ENCODE measurements at regions not wholly inside any gene's neighbourhood (a gene's known extent, or its start where the extent isn't known, plus 50 kb on each side); places are given as distances from the start of the nearest gene placed in this dataset.

- dilution Hi-C loops (cut with MboI; ENCODE audit: extremely low pct_ligation_motif_present, low sequenced_read_pairs), result no loop called here
- TF ChIP-seq MYC (IDR thresholded peaks at IDR 0.05; ENCODE audit: low read depth, low read length) (no peak), FOS (IDR thresholded peaks at IDR 0.05; ENCODE audit: borderline replicate concordance, insufficient read depth, low read length) (no peak), POLR2AphosphoS5 (IDR thresholded peaks at IDR 0.05; ENCODE audit: insufficient read depth, low read depth, low read length) (no peak)
- intact Hi-C loops (cut with micrococcal nuclease), result no loop called here
- Histone ChIP-seq H3K27ac (ENCODE audit: insufficient read depth, low read depth, low read length) (no peak overlapping the region), H3K27me3 (ENCODE audit: control insufficient read depth in 2 of 2, insufficient read depth in 2 of 2, low read length in 2 of 2) (no peaks in the 10 kb centered on the region), H3K9me3 (replicated peaks; ENCODE audit: control insufficient read depth, insufficient read depth, low read length) (peaks cover 9% of the 10 kb centered on the region), H3K36me3 (ENCODE audit: control insufficient read depth in 2 of 2, extremely low read depth in 1 of 2, insufficient read depth in 2 of 2, low read length in 2 of 2) (no peaks in the 10 kb centered on the region), H3K4me2 (ENCODE audit: insufficient read depth, low read length) (no peak overlapping the region), H4K20me1 (replicated peaks; ENCODE audit: control insufficient read depth, extremely low read depth, insufficient read depth, low read length) (no peaks in the 10 kb centered on the region), H3K9ac (replicated peaks; ENCODE audit: extremely low read depth, insufficient read depth, low read length) (no peak overlapping the region), H3K9me1 (replicated peaks; ENCODE audit: control insufficient read depth, extremely low read depth, insufficient read depth, low read length) (no peaks in the 10 kb centered on the region), H2AFZ (ENCODE audit: low read depth, low read length) (no peak overlapping the region), H3K79me2 (ENCODE audit: control insufficient read depth, insufficient read depth, low read length) (no peaks in the 10 kb centered on the region), H3K4me1 (ENCODE audit: control insufficient read depth, extremely low read depth, insufficient read depth, low read length) (no peaks in the 10 kb centered on the region), H3K4me3 (replicated peaks in 1 of 3; ENCODE audit: insufficient read depth in 1 of 3, low read depth in 1 of 3, low read length in 3 of 3) (no peak overlapping the region)
- no TSS peak for BruUV-seq (replicated peaks)
- ChIA-PET POLR2A (no interaction called here), CTCF (no interaction called here)
- FAIRE-seq, result no peak
- no peak for DNase-seq (ENCODE audit: low read depth, low spot score)
These were observed 415.9 kb downstream of the BCL11B start for GRCh38 chr14:98855926-98856715.

- no peaks in the 10 kb centered on the region for H4K20me1 ChIP-seq (replicated peaks; ENCODE audit: control insufficient read depth, extremely low read depth, insufficient read depth, low read length)
- no peak for DNase-seq (ENCODE audit: low read depth, low spot score)
- no peak overlapping the region for H3K4me2 ChIP-seq (ENCODE audit: insufficient read depth, low read length)
- no TSS peak for BruUV-seq (replicated peaks)
- intact Hi-C loops (cut with micrococcal nuclease), result no loop called here
- H3K4me3 ChIP-seq (replicated peaks in 1 of 3; ENCODE audit: insufficient read depth in 1 of 3, low read depth in 1 of 3, low read length in 3 of 3), result no peak overlapping the region
- no peak overlapping the region for H3K9ac ChIP-seq (replicated peaks; ENCODE audit: extremely low read depth, insufficient read depth, low read length)
- dilution Hi-C loops (cut with MboI; ENCODE audit: extremely low pct_ligation_motif_present, low sequenced_read_pairs), result no loop called here
- H3K79me2 ChIP-seq (ENCODE audit: control insufficient read depth, insufficient read depth, low read length), result no peaks in the 10 kb centered on the region
- H2AFZ ChIP-seq (ENCODE audit: low read depth, low read length), result no peak overlapping the region
- FAIRE-seq, result no peak
- H3K36me3 ChIP-seq (ENCODE audit: control insufficient read depth in 2 of 2, extremely low read depth in 1 of 2, insufficient read depth in 2 of 2, low read length in 2 of 2), result no peaks in the 10 kb centered on the region
- ChIA-PET CTCF (no interaction called here), POLR2A (no interaction called here)
- H3K4me1 ChIP-seq (ENCODE audit: control insufficient read depth, extremely low read depth, insufficient read depth, low read length), result no peaks in the 10 kb centered on the region
- H3K27ac ChIP-seq (ENCODE audit: insufficient read depth, low read depth, low read length), result no peak overlapping the region
- no peaks in the 10 kb centered on the region for H3K27me3 ChIP-seq (ENCODE audit: control insufficient read depth in 2 of 2, insufficient read depth in 2 of 2, low read length in 2 of 2)
- no peaks in the 10 kb centered on the region for H3K9me1 ChIP-seq (replicated peaks; ENCODE audit: control insufficient read depth, extremely low read depth, insufficient read depth, low read length)
- TF ChIP-seq GATA2 (IDR thresholded peaks at IDR 0.05; ENCODE audit: insufficient read depth, insufficient read length, low read depth, low read length) (no peak), CTCF (IDR thresholded peaks at IDR 0.05; ENCODE audit: extremely low read depth in 1 of 2, insufficient read depth in 1 of 2, low read depth in 1 of 2, low read length in 2 of 2) (no peak), POLR2AphosphoS5 (IDR thresholded peaks at IDR 0.05; ENCODE audit: insufficient read depth, low read depth, low read length) (no peak), MAX (IDR thresholded peaks at IDR 0.05; ENCODE audit: insufficient read depth, insufficient read length) (no peak), JUN (IDR thresholded peaks at IDR 0.05; ENCODE audit: borderline replicate concordance, insufficient read depth, insufficient read length, low read depth) (no peak), FOS (IDR thresholded peaks at IDR 0.05; ENCODE audit: borderline replicate concordance, insufficient read depth, low read length) (no peak), MYC (IDR thresholded peaks at IDR 0.05; ENCODE audit: low read depth, low read length) (no peak), POLR2A (IDR thresholded peaks at IDR 0.05; ENCODE audit: low read depth, low read length) (no peak), EZH2 (IDR thresholded peaks at IDR 0.05; ENCODE audit: borderline replicate concordance, low read depth, low read length, severe bottlenecking) (no peak)
- peaks cover 9% of the 10 kb centered on the region for H3K9me3 ChIP-seq (replicated peaks; ENCODE audit: control insufficient read depth, insufficient read depth, low read length)
These were observed 413.8 kb downstream of the BCL11B start for GRCh38 chr14:98858158-98858557.
